H9 (cell line): ENCODE measurements at regions not wholly inside any gene's neighbourhood (a gene's known extent, or its start where the extent isn't known, plus 50 kb on each side); places are given as distances from the start of the nearest gene placed in this dataset.

ENCODE experiments used
- DNase-seq: peaks from one replicate; pipeline ENCODE4 v3.0.0-alpha.2; 2017
- H2AFZ ChIP-seq: one replicate; pipeline ENCODE4 v1.6.1; 2013; ENCODE audit warnings: mild to moderate bottlenecking, low read length, control low read depth, moderate library complexity
- H2AK5ac ChIP-seq: 2 replicates; pipeline ENCODE4 v1.6.1; 2013; ENCODE audit warnings: low read length, control low read depth, mixed read lengths; ENCODE audit not compliant: insufficient read length
- H2BK120ac ChIP-seq: one replicate; pipeline ENCODE4 v1.6.1; 2013; ENCODE audit warnings: low read depth, mild to moderate bottlenecking, low read length, control low read depth, inconsistent platforms; ENCODE audit not compliant: poor library complexity, severe bottlenecking
- H2BK12ac ChIP-seq: 2 replicates; pipeline ENCODE4 v1.6.1; 2013; ENCODE audit warnings: low read length, control low read depth, mixed read lengths, low read depth; ENCODE audit not compliant: insufficient read length
- H2BK15ac ChIP-seq: 2 replicates; pipeline ENCODE4 v1.6.1; 2013; ENCODE audit warnings: low read depth, low read length, control low read depth
- H2BK20ac ChIP-seq: one replicate; pipeline ENCODE4 v1.6.1; 2013; ENCODE audit warnings: low read depth, mild to moderate bottlenecking, low read length, control low read depth, inconsistent platforms; ENCODE audit not compliant: poor library complexity, severe bottlenecking
- H2BK5ac ChIP-seq: 2 replicates; pipeline ENCODE4 v1.6.1; 2013; ENCODE audit warnings: low read length, control low read depth, mixed read lengths; ENCODE audit not compliant: insufficient read length
- H3K14ac ChIP-seq: 2 replicates; pipeline ENCODE4 v1.6.1; 2013; ENCODE audit warnings: low read length, control low read depth; ENCODE audit not compliant: insufficient read depth
- H3K18ac ChIP-seq: 2 replicates; pipeline ENCODE4 v1.6.1; 2013; ENCODE audit warnings: low read depth, mild to moderate bottlenecking, mixed read lengths, low read length, control low read depth; ENCODE audit not compliant: insufficient read length
- H3K23ac ChIP-seq: 2 replicates; pipeline ENCODE4 v1.6.1; 2013; ENCODE audit warnings: low read length, control low read depth, mixed read lengths, low read depth; ENCODE audit not compliant: insufficient read length
- H3K23me2 ChIP-seq: 2 replicates; pipeline ENCODE4 v1.6.1; 2013; ENCODE audit warnings: low read depth, mild to moderate bottlenecking, mixed read lengths, low read length, control low read depth; ENCODE audit not compliant: insufficient read length, poor library complexity, severe bottlenecking
- H3K27ac ChIP-seq: 2 replicates; pipeline ENCODE4 v1.5.1; 2013; ENCODE audit warnings: low read length, control low read depth, mixed read lengths, low read depth; ENCODE audit not compliant: insufficient read length
- H3K27me3 ChIP-seq: 2 replicates; pipeline ENCODE4 v1.6.1; 2013; ENCODE audit warnings: low read length, control low read depth, inconsistent platforms; ENCODE audit not compliant: insufficient read depth
- H3K4ac ChIP-seq: 2 replicates; pipeline ENCODE4 v1.6.1; 2013; ENCODE audit warnings: low read depth, mild to moderate bottlenecking, control low read depth, inconsistent platforms, low read length, moderate library complexity
- H3K4me1 ChIP-seq: 2 replicates; pipeline ENCODE4 v1.6.1; 2013; ENCODE audit warnings: low read length, control low read depth, inconsistent platforms; ENCODE audit not compliant: insufficient read depth
- H3K4me2 ChIP-seq: 2 replicates; pipeline ENCODE4 v1.6.1; 2013; ENCODE audit warnings: low read length, control low read depth, mixed read lengths; ENCODE audit not compliant: insufficient read length, insufficient read depth
- H3K56ac ChIP-seq: 2 replicates; pipeline ENCODE4 v1.6.1; 2013; ENCODE audit warnings: low read depth, mild to moderate bottlenecking, mixed read lengths, low read length, control low read depth; ENCODE audit not compliant: insufficient read length
- H3K79me1 ChIP-seq: 2 replicates; pipeline ENCODE4 v1.6.1; 2013; ENCODE audit warnings: low read depth, mild to moderate bottlenecking, moderate library complexity, low read length, control low read depth, inconsistent platforms; ENCODE audit not compliant: insufficient read depth, poor library complexity, severe bottlenecking
- H3K79me2 ChIP-seq: 2 replicates; pipeline ENCODE4 v1.6.1; 2013; ENCODE audit warnings: low read length, control low read depth, inconsistent platforms; ENCODE audit not compliant: insufficient read depth
- H3K9ac ChIP-seq: 2 replicates; pipeline ENCODE4 v1.6.1; 2013; ENCODE audit warnings: low read length, control low read depth, mixed read lengths; ENCODE audit not compliant: insufficient read length; ENCODE audit errors: extremely low read depth
- H3K9me3 ChIP-seq: one replicate; pipeline ENCODE4 v1.6.1; 2013; ENCODE audit warnings: low read depth, low read length, inconsistent platforms; ENCODE audit not compliant: control insufficient read depth
- H3T11ph ChIP-seq: one replicate; pipeline ENCODE4 v1.6.1; 2013; ENCODE audit warnings: mild to moderate bottlenecking, low read length, control low read depth, inconsistent platforms
- H4K20me1 ChIP-seq: one replicate; pipeline ENCODE4 v1.6.1; 2013; ENCODE audit not compliant: control insufficient read depth, insufficient read length, insufficient read depth
- H4K5ac ChIP-seq: 2 replicates; pipeline ENCODE4 v1.6.1; 2013; ENCODE audit warnings: low read depth, mild to moderate bottlenecking, mixed read lengths, low read length, control low read depth; ENCODE audit not compliant: insufficient read length
- H4K8ac ChIP-seq: replicated peaks from 2 replicates; pipeline ENCODE4 v1.6.1; 2013; ENCODE audit warnings: low read length, control low read depth, mixed read lengths, low read depth; ENCODE audit not compliant: insufficient read length
- H4K91ac ChIP-seq: 2 replicates; pipeline ENCODE4 v1.6.1; 2013; ENCODE audit warnings: low read depth, mild to moderate bottlenecking, moderate library complexity, mixed read lengths, low read length, control low read depth; ENCODE audit not compliant: insufficient read length
- H3K27ac Mint-ChIP-seq, 3 experiments: 2 replicates in 2 of 3; 3 replicates in 1 of 3; pipeline ENCODE4 v1.8.0; 2020 to 2021; ENCODE audit warnings: mixed read lengths in 3 of 3, mild to moderate bottlenecking in 1 of 3, moderate library complexity in 1 of 3
- H3K27me3 Mint-ChIP-seq: 2 replicates; pipeline ENCODE4 v1.8.0; 2021; ENCODE audit warnings: low read depth, mild to moderate bottlenecking, moderate library complexity, mixed read lengths
- H3K36me3 Mint-ChIP-seq, 3 experiments: 2 replicates in 2 of 3; 3 replicates in 1 of 3; pipeline ENCODE4 v1.8.0; 2020 to 2021; ENCODE audit warnings: low read depth in 3 of 3, mixed read lengths in 3 of 3; ENCODE audit not compliant: insufficient read depth in 1 of 3
- H3K4me1 Mint-ChIP-seq, 2 experiments: 2 replicates each; pipeline ENCODE4 v1.8.0; 2020; ENCODE audit warnings: mixed read lengths in 2 of 2
- H3K4me3 Mint-ChIP-seq, 2 experiments: 2 replicates in 1 of 2; 3 replicates in 1 of 2; pipeline ENCODE4 v1.8.0; 2020 to 2021; ENCODE audit warnings: mild to moderate bottlenecking in 2 of 2, mixed read lengths in 2 of 2, moderate library complexity in 1 of 2
- H3K9me3 Mint-ChIP-seq, 2 experiments: 2 replicates in 1 of 2; 3 replicates in 1 of 2; pipeline ENCODE4 v1.8.0; 2020; ENCODE audit warnings: mild to moderate bottlenecking in 2 of 2, mixed read lengths in 2 of 2, moderate library complexity in 1 of 2
- WGBS: extraction: QIAGEN DNeasy Blood & Tissue Kit; methylation state at CpG from one replicate; pipeline ENCODE4 v1.1.7; 2013; ENCODE audit warnings: missing lambda C conversion rate, low lambda C conversion rate, mixed read lengths; ENCODE audit not compliant: insufficient read length; ENCODE audit errors: extremely low coverage; 5-methylcytosine and 5-hydroxymethylcytosine counted together
- TF ChIP-seq, protein P1 (sequence below): fragments of 200-600 bp; sonication (generic); conservative IDR thresholded peaks from 3 replicates; pipeline ENCODE4 v1.8.0; 2021; ENCODE audit warnings: antibody characterized with exemption, mild to moderate bottlenecking

DNA sequence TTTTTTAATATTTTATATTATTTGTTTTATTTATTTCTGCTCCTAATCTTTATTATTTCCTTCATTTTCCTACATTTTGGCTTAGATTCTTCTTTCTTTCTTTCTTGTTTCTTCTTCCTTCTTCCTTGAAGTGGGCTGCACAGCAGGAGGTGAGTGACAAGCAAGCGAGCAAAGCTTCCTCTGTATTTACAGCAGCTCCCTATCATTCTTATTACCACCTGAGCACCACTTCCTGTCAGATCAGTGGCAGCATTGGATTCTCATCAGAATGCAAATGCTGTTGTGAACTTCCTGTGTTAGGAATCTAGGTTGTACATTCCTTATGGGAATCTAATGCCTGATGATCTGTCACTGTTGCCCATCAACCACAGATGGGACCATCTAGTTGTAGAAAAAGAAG is 784.9 kb upstream of the LUZP2 start:
- Histone ChIP-seq H4K5ac (no peak overlapping the region), H3K23ac (no peak overlapping the region), H2BK12ac (no peak overlapping the region), H4K20me1 (no peaks in the 10 kb centered on the region), H3K4me1 (no peaks in the 10 kb centered on the region), H3K79me1 (no peaks in the 10 kb centered on the region), H3K23me2 (no peaks in the 10 kb centered on the region), H2BK15ac (no peak overlapping the region), H3K27me3 (no peaks in the 10 kb centered on the region), H3K9me3 (no peaks in the 10 kb centered on the region), H3K27ac (no peak overlapping the region), H2AFZ (no peak overlapping the region), H2BK120ac (no peak overlapping the region), H3K14ac (no peak overlapping the region), H3K79me2 (no peaks in the 10 kb centered on the region), H2BK20ac (no peak overlapping the region), H3K9ac (no peak overlapping the region), H3K56ac (no peak overlapping the region), H3K4me2 (no peak overlapping the region), H3K4ac (no peak overlapping the region), H3T11ph (no peak overlapping the region), H4K8ac (no peak overlapping the region), H2AK5ac (no peak overlapping the region), H4K91ac (no peak overlapping the region), H3K18ac (no peak overlapping the region), H2BK5ac (no peak overlapping the region)
- Mint-ChIP-seq H3K4me3 (no peak overlapping the region), H3K27ac (peak overlapping the region in 1 of 3 experiments; percentile 26; a peak in 1 of 7 replicates), H3K36me3 (peaks cover 4 to 7% (median 7%) of the 10 kb centered on the region in 3 experiments), H3K9me3 (peaks cover 4 to 19% of the 10 kb centered on the region in 2 experiments; a peak in 4 of 5 replicates), H3K27me3 (no peaks in the 10 kb centered on the region), H3K4me1 (peaks cover 3% of the 10 kb centered on the region in 2 experiments)
- WGBS, result no CpG with 5 or more reads among the region's 1 CpG
- TF ChIP-seq, protein P1, sequence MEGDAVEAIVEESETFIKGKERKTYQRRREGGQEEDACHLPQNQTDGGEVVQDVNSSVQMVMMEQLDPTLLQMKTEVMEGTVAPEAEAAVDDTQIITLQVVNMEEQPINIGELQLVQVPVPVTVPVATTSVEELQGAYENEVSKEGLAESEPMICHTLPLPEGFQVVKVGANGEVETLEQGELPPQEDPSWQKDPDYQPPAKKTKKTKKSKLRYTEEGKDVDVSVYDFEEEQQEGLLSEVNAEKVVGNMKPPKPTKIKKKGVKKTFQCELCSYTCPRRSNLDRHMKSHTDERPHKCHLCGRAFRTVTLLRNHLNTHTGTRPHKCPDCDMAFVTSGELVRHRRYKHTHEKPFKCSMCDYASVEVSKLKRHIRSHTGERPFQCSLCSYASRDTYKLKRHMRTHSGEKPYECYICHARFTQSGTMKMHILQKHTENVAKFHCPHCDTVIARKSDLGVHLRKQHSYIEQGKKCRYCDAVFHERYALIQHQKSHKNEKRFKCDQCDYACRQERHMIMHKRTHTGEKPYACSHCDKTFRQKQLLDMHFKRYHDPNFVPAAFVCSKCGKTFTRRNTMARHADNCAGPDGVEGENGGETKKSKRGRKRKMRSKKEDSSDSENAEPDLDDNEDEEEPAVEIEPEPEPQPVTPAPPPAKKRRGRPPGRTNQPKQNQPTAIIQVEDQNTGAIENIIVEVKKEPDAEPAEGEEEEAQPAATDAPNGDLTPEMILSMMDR, result no peak
- no peak for DNase-seq
